ENCODE measurements at regions not wholly inside any gene's neighbourhood (a gene's known extent, or its start where the extent isn't known, plus 50 kb on each side); places are given as distances from the start of the nearest gene placed in this dataset.
"Not testable (repeated sequence)": the region's sequence is repeated elsewhere in the genome, so short reads cannot be mapped to it uniquely, and the experiment has no call there.

GRCh38 chr2:5628484-5628883 is 63.7 kb upstream of the SOX11 start:
- not testable (repeated sequence) for TF ChIP-seq CTCF (IDR thresholded peaks at IDR 0.05; ENCODE audit: low read depth, low read length); EZH2phosphoT487 (IDR thresholded peaks at IDR 0.05; ENCODE audit: low read depth)

All from OCI-LY3 (cell line).